Endodermal cell (in vitro differentiated cells): ENCODE measurements at regions not wholly inside any gene's neighbourhood (a gene's known extent, or its start where the extent isn't known, plus 50 kb on each side); places are given as distances from the start of the nearest gene placed in this dataset.

Experiments used
- DNase-seq: peaks from one replicate; pipeline ENCODE4 v3.0.0-alpha.2; 2017
- H3K27ac ChIP-seq: 2 replicates; pipeline ENCODE4 v1.5.1; 2013; ENCODE audit warnings: mild to moderate bottlenecking, low read depth, low read length, moderate library complexity
- H3K27me3 ChIP-seq: 2 replicates; pipeline ENCODE4 v1.6.1; 2013; ENCODE audit warnings: mild to moderate bottlenecking, low read length, moderate library complexity; ENCODE audit not compliant: insufficient read depth, control insufficient read depth, poor library complexity, severe bottlenecking
- H3K36me3 ChIP-seq: 2 replicates; pipeline ENCODE4 v1.7.0; 2013; ENCODE audit warnings: mild to moderate bottlenecking, low read length, moderate library complexity; ENCODE audit not compliant: control insufficient read depth, insufficient read depth
- H3K4me1 ChIP-seq: one replicate; pipeline ENCODE4 v1.7.0; 2013; ENCODE audit warnings: low read length; ENCODE audit not compliant: control insufficient read depth, insufficient read depth
- H3K4me3 ChIP-seq: 2 replicates; pipeline ENCODE4 v1.5.1; 2013; ENCODE audit warnings: mild to moderate bottlenecking, low read length, moderate library complexity
- H3K9ac ChIP-seq: 2 replicates; pipeline ENCODE4 v1.6.1; 2013; ENCODE audit warnings: mild to moderate bottlenecking, low read length, moderate library complexity; ENCODE audit not compliant: poor library complexity, severe bottlenecking; ENCODE audit errors: extremely low read depth
- H3K9me3 ChIP-seq: 2 replicates; pipeline ENCODE4 v1.6.1; 2013; ENCODE audit warnings: mild to moderate bottlenecking, low read length, moderate library complexity; ENCODE audit not compliant: control insufficient read depth
- H3K27ac Mint-ChIP-seq: 2 replicates; pipeline ENCODE4 v1.8.0; 2020; ENCODE audit warnings: mixed read lengths
- H3K27me3 Mint-ChIP-seq: 2 replicates; pipeline ENCODE4 v1.8.0; 2021; ENCODE audit warnings: mild to moderate bottlenecking, mixed read lengths; ENCODE audit not compliant: insufficient read depth
- H3K36me3 Mint-ChIP-seq: 2 replicates; pipeline ENCODE4 v1.8.0; 2020; ENCODE audit warnings: low read depth, mixed read lengths
- H3K4me1 Mint-ChIP-seq: 2 replicates; pipeline ENCODE4 v1.8.0; 2020; ENCODE audit warnings: mixed read lengths
- H3K4me3 Mint-ChIP-seq: 2 replicates; pipeline ENCODE4 v1.8.0; 2020; ENCODE audit warnings: mild to moderate bottlenecking, moderate library complexity, mixed read lengths
- H3K9me3 Mint-ChIP-seq: 2 replicates; pipeline ENCODE4 v1.8.0; 2020; ENCODE audit warnings: mild to moderate bottlenecking, mixed read lengths
- CTCF ChIP-seq: fragments of 200-600 bp; sonication (generic); conservative IDR thresholded peaks from 2 replicates; pipeline ENCODE4 v1.5.0; 2021; ENCODE audit warnings: antibody characterized with exemption, mild to moderate bottlenecking
- WGBS, 2 experiments: methylation state at CpG; one replicate each; pipeline versions ENCODE4 v1.1.5 to v1.1.7; 2013; ENCODE audit warnings: missing lambda C conversion rate in 2 of 2, mixed read lengths in 1 of 2; ENCODE audit not compliant: insufficient coverage in 1 of 2, insufficient read length in 1 of 2; 5-methylcytosine and 5-hydroxymethylcytosine counted together

- Histone ChIP-seq H3K9me3 (no peaks in the 10 kb centered on the region), H3K4me1 (no peaks in the 10 kb centered on the region), H3K9ac (no peak overlapping the region), H3K36me3 (no peaks in the 10 kb centered on the region), H3K27ac (peak overlapping the region; percentile 72), H3K4me3 (no peak overlapping the region), H3K27me3 (no peaks in the 10 kb centered on the region)
- Mint-ChIP-seq H3K27me3 (peaks cover 5% of the 10 kb centered on the region), H3K9me3 (no peaks in the 10 kb centered on the region), H3K4me1 (no peaks in the 10 kb centered on the region), H3K27ac (no peak overlapping the region), H3K36me3 (no peaks in the 10 kb centered on the region), H3K4me3 (no peak overlapping the region)
- DNase-seq, result peak; percentile 65
- 78 to 85% methylated on average over 14 to 23 of the region's 23 CpGs for WGBS, 2 experiments
- peak; percentile 36 for TF ChIP-seq CTCF
These were observed 112.9 kb downstream of the CPZ start for GRCh38 chr4:8705161-8706145.

- Mint-ChIP-seq H3K4me3 (no peak overlapping the region), H3K36me3 (no peaks in the 10 kb centered on the region), H3K9me3 (no peaks in the 10 kb centered on the region), H3K27me3 (peaks cover 5% of the 10 kb centered on the region), H3K4me1 (no peaks in the 10 kb centered on the region), H3K27ac (no peak overlapping the region)
- Histone ChIP-seq H3K36me3 (no peaks in the 10 kb centered on the region), H3K27ac (no peak overlapping the region), H3K9ac (no peak overlapping the region), H3K4me1 (no peaks in the 10 kb centered on the region), H3K27me3 (no peaks in the 10 kb centered on the region), H3K9me3 (no peaks in the 10 kb centered on the region), H3K4me3 (no peak overlapping the region)
- peak; percentile 38 for DNase-seq
- no peak for TF ChIP-seq CTCF
- 97 to 100% methylated on average over 1 to 9 of the region's 9 CpGs for WGBS, 2 experiments
These were observed 112.1 kb downstream of the CPZ start for GRCh38 chr4:8704632-8705031.

GRCh38 chr4:8703857-8704495 lies 111.4 kb downstream of the CPZ start:
- Mint-ChIP-seq H3K4me1 (no peaks in the 10 kb centered on the region), H3K9me3 (no peaks in the 10 kb centered on the region), H3K27me3 (peaks cover 5% of the 10 kb centered on the region), H3K4me3 (no peak overlapping the region), H3K36me3 (no peaks in the 10 kb centered on the region), H3K27ac (no peak overlapping the region)
- Histone ChIP-seq H3K9ac (no peak overlapping the region), H3K9me3 (no peaks in the 10 kb centered on the region), H3K27me3 (no peaks in the 10 kb centered on the region), H3K36me3 (no peaks in the 10 kb centered on the region), H3K4me1 (no peaks in the 10 kb centered on the region), H3K27ac (no peak overlapping the region), H3K4me3 (no peak overlapping the region)
- DNase-seq, result peak; percentile 41
- no peak for TF ChIP-seq CTCF
- WGBS, 2 experiments, result 73 to 83% methylated on average over 7 to 11 of the region's 11 CpGs
